HEK293 (cell line): ENCODE measurements at regions not wholly inside any gene's neighbourhood (a gene's known extent, or its start where the extent isn't known, plus 50 kb on each side); places are given as distances from the start of the nearest gene placed in this dataset.

Experiments
- CTCF ChIP-seq: fragments of 450-650 bp; formaldehyde crosslinking; IDR thresholded peaks from 2 replicates; pipeline ENCODE4 v1.5.1; 2016; ENCODE audit warnings: missing biosample characterization, missing genetic modification characterization
- GLI2 ChIP-seq: fragments of 450-650 bp; formaldehyde crosslinking; IDR thresholded peaks from 2 replicates; pipeline ENCODE4; 2017; ENCODE audit warnings: missing biosample characterization, missing genetic modification characterization, low read depth, borderline replicate concordance
- PATZ1 ChIP-seq: fragments of 450-650 bp; formaldehyde crosslinking; IDR thresholded peaks from 2 replicates; pipeline ENCODE4 v1.5.1; 2016; ENCODE audit warnings: missing biosample characterization, missing genetic modification characterization
- ZNF629 ChIP-seq: fragments of 450-650 bp; formaldehyde crosslinking; IDR thresholded peaks from 2 replicates; pipeline ENCODE4 v1.5.1; 2017; ENCODE audit warnings: missing biosample characterization, missing genetic modification characterization
- ZNF677 ChIP-seq: fragments of 450-650 bp; IDR thresholded peaks from 2 replicates; pipeline ENCODE4 v1.5.0; 2018; ENCODE audit warnings: missing biosample characterization, mild to moderate bottlenecking, missing genetic modification characterization, moderate library complexity

- no peak for TF ChIP-seq CTCF (tag by site-specific recombination)
- no peak for TF ChIP-seq GLI2 (tag by site-specific recombination)
- TF ChIP-seq ZNF677 (tag by site-specific recombination): no peak
- no peak for TF ChIP-seq PATZ1 (tag by site-specific recombination)
- no peak for TF ChIP-seq ZNF629 (tag by site-specific recombination)
Observed at GRCh38 chr3:28718074-28718849, 369.6 kb upstream of the AZI2 start.
